ENCODE measurements at regions not wholly inside any gene's neighbourhood (a gene's known extent, or its start where the extent isn't known, plus 50 kb on each side); places are given as distances from the start of the nearest gene placed in this dataset.

- H3K27me3 ChIP-seq (ENCODE audit: insufficient read depth, low read length) = no peaks in the 10 kb centered on the region
- peak; percentile 15; the same call in 1 of the 2 replicates for ATAC-seq
- intact Hi-C loops (cut with micrococcal nuclease) = loop anchor here (5.0 kb wide), 1 partner anchor 83 kb away; no protein-coding TSS in a partner anchor
- H4K20me1 ChIP-seq (ENCODE audit: insufficient read depth) = no peaks in the 10 kb centered on the region
- no peaks in the 10 kb centered on the region for H3K36me3 ChIP-seq (ENCODE audit: control insufficient read depth in 1 of 2, insufficient read depth in 2 of 2, low read length in 2 of 2)
- DNase-seq (ENCODE audit: low read depth, low spot score) = peak; percentile 64
- H3K4me2 ChIP-seq (ENCODE audit: low read length) = peak overlapping the region; percentile 93
- no peaks in the 10 kb centered on the region for H3K9me2 ChIP-seq (ENCODE audit: insufficient read depth)
- ChIA-PET POLR2A (interaction anchor here (0.8 to 1.6 kb wide), 5 partner anchors 9 to 64 kb away, joined by 3 to 4 read pairs (median 3); no protein-coding TSS in a partner anchor), CTCF (no interaction called here), RAD21 (ENCODE audit: low non-redundant PET in 1 of 2, low total read pairs in 2 of 2, uncharacterized antibody in 2 of 2, unreplicated experiment in 2 of 2) (interaction anchor here in 1 of 2 experiments (0.6 to 1.0 kb wide), 2 partner anchors 12 to 66 kb away, joined by 6 to 7 read pairs; no protein-coding TSS in a partner anchor)
- H2AFZ ChIP-seq (ENCODE audit: low read depth, low read length, poor library complexity, severe bottlenecking) = no peak overlapping the region
- TF ChIP-seq TCF7L2 (IDR thresholded peaks at IDR 0.05; ENCODE audit: borderline replicate concordance, extremely low read depth, insufficient read depth, insufficient read length) (peak; percentile 39), ELF1 (IDR thresholded peaks at IDR 0.05; ENCODE audit: borderline replicate concordance, low read depth) (no peak), ZFX (IDR thresholded peaks at IDR 0.05) (peak; percentile 25; the same call in 1 of the 2 replicates), SRF (IDR thresholded peaks at IDR 0.05; ENCODE audit: low read depth) (no peak), SIN3A (IDR thresholded peaks at IDR 0.05; ENCODE audit: low read depth) (no peak), ZNF274 (IDR thresholded peaks at IDR 0.05; ENCODE audit: low read depth, low read length) (no peak), EZH2 (IDR thresholded peaks at IDR 0.05) (no peak), YY1 (IDR thresholded peaks at IDR 0.05; ENCODE audit: extremely low read depth, insufficient replicate concordance, low read depth, low read length) (no peak), POLR2AphosphoS5 (IDR thresholded peaks at IDR 0.05; ENCODE audit: low read depth, low read length) (peak; percentile 59), ZBTB33 (IDR thresholded peaks at IDR 0.05; ENCODE audit: extremely low read depth, insufficient replicate concordance, low read length) (no peak), EGR1 (IDR thresholded peaks at IDR 0.05; ENCODE audit: low read depth) (no peak), JUND (IDR thresholded peaks at IDR 0.05) (no peak), FOSL1 (IDR thresholded peaks at IDR 0.05; ENCODE audit: low read depth) (no peak), SP1 (IDR thresholded peaks at IDR 0.05; ENCODE audit: low read depth) (no peak)
- TF ChIP-seq, protein P1, sequence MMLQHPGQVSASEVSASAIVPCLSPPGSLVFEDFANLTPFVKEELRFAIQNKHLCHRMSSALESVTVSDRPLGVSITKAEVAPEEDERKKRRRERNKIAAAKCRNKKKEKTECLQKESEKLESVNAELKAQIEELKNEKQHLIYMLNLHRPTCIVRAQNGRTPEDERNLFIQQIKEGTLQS (IDR thresholded peaks at IDR 0.05) = no peak
- TF ChIP-seq, protein P2, sequence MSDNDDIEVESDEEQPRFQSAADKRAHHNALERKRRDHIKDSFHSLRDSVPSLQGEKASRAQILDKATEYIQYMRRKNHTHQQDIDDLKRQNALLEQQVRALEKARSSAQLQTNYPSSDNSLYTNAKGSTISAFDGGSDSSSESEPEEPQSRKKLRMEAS (IDR thresholded peaks at IDR 0.05) = no peak
- TF ChIP-seq, protein P3, sequence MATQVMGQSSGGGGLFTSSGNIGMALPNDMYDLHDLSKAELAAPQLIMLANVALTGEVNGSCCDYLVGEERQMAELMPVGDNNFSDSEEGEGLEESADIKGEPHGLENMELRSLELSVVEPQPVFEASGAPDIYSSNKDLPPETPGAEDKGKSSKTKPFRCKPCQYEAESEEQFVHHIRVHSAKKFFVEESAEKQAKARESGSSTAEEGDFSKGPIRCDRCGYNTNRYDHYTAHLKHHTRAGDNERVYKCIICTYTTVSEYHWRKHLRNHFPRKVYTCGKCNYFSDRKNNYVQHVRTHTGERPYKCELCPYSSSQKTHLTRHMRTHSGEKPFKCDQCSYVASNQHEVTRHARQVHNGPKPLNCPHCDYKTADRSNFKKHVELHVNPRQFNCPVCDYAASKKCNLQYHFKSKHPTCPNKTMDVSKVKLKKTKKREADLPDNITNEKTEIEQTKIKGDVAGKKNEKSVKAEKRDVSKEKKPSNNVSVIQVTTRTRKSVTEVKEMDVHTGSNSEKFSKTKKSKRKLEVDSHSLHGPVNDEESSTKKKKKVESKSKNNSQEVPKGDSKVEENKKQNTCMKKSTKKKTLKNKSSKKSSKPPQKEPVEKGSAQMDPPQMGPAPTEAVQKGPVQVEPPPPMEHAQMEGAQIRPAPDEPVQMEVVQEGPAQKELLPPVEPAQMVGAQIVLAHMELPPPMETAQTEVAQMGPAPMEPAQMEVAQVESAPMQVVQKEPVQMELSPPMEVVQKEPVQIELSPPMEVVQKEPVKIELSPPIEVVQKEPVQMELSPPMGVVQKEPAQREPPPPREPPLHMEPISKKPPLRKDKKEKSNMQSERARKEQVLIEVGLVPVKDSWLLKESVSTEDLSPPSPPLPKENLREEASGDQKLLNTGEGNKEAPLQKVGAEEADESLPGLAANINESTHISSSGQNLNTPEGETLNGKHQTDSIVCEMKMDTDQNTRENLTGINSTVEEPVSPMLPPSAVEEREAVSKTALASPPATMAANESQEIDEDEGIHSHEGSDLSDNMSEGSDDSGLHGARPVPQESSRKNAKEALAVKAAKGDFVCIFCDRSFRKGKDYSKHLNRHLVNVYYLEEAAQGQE (IDR thresholded peaks at IDR 0.05; ENCODE audit: low read depth) = no peak
- no peaks in the 10 kb centered on the region for H3K9me3 ChIP-seq (ENCODE audit: control insufficient read depth in 1 of 2, insufficient read depth in 1 of 2, low read depth in 1 of 2, low read length in 2 of 2)
- peak overlapping the region; percentile 78 for H3K9ac ChIP-seq (ENCODE audit: low read length)
- peak overlapping the region; percentile 100 for H3K27ac ChIP-seq (ENCODE audit: low read depth, low read length)
- peaks cover 89 to 97% of the 10 kb centered on the region in 2 experiments for H3K4me1 ChIP-seq (ENCODE audit: control insufficient read depth in 1 of 2, insufficient read depth in 2 of 2, low read length in 2 of 2)
- H3K79me2 ChIP-seq (ENCODE audit: insufficient read depth, low read length) = no peaks in the 10 kb centered on the region
- peak overlapping the region in 1 of 2 experiments; percentile 29; a peak in 1 of 4 replicates for H3K4me3 ChIP-seq (replicated peaks in 1 of 2; ENCODE audit: low read depth in 1 of 2, low read length in 2 of 2)
- no TSS peak for BruUV-seq (replicated peaks)
Observed at GRCh38 chr14:76958980-76959710, 69.4 kb downstream of the IRF2BPL start.
